GM21723 (cell line): ENCODE measurements at regions not wholly inside any gene's neighbourhood (a gene's known extent, or its start where the extent isn't known, plus 50 kb on each side); places are given as distances from the start of the nearest gene placed in this dataset.

Experiments
- ATAC-seq: cut with Tn5 transposase; IDR thresholded peaks from one replicate; pipeline ENCODE4 v1.9.1; 2021; ENCODE audit warnings: mild to moderate bottlenecking, moderate library complexity; ENCODE audit not compliant: unreplicated experiment

DNA sequence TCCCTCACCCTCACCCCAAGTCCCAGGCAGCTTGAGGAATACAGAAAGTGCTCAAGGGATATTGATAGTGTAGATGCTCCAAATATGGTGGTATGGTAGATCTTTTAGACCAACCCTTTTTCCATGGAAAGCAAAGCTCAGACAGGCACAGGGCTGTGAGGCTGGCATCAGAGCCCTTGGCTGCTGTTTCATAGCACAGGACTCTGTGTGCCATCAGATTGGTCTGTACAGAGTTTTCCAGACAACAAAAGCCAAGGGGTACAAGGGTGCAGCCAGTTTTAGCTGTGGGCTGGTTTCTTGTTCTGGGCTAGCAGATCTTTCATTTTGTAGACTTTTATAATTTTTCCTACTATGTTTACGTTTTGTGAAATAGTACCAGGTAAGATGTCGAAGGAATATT is 296.9 kb upstream of the TNP1 start:
- no peak for ATAC-seq

GRCh38 chr2:217154923-217155322 is 295.1 kb upstream of the TNP1 start:
- ATAC-seq: no peak

GRCh38 chr2:217153510-217153909 is 293.6 kb upstream of the TNP1 start:
- no peak for ATAC-seq

GRCh38 chr2:217152831-217153230 is 293.0 kb upstream of the TNP1 start:
- no peak for ATAC-seq

- ATAC-seq: no peak
These were observed 291.8 kb upstream of the TNP1 start for GRCh38 chr2:217151509-217152206.

- ATAC-seq: no peak
These were observed 290.4 kb upstream of the TNP1 start for GRCh38 chr2:217150236-217150635.

DNA sequence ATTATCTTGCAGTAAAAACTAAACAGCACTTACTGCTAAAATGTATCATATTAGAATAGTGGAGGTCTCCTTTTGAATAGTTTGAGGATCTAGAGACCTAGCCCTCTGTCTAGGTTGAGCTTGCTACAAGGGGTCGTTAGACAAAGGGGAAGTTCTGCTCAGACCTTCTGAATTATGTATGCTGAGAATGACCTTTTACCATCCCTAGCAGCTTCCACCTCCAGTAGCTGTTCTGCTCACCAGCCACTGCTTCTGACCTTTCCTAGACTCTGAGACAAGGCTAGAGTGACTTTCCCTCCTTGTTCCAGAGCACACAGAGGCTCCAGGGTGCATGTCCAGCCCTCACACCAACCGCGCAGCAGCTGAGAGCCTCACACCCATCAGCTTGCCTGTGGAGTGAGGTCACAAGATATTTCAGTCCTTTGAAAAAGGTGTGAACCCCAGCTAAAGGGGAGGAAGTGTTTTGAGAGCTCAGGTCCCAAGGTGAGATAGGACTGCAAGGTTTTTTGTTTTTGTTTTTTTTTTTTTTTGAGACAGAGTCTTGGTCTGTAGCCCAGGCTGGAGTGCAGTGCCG is 289.3 kb upstream of the TNP1 start:
- no peak for ATAC-seq

DNA sequence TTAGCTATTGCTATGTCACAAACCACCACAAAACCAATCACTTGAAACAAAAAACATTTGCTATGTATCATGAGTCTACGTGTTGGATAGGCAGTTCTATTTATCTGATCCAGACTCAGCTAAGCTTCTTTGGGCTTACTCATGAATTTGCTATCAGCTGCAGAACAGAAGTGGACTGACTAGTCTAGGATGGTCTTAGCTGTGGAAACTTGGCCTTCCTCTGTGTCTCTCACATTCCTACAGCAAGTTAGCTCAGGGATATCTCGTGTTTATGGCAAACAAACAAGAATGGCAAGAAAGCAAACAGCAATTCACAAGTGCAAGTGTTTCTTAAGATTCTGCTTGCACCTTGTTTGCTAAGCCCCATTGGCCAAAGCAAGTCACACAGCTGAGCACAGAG is 288.0 kb upstream of the TNP1 start:
- ATAC-seq: no peak

GRCh38 chr2:217146956-217147355 is 287.1 kb upstream of the TNP1 start:
- no peak for ATAC-seq

DNA sequence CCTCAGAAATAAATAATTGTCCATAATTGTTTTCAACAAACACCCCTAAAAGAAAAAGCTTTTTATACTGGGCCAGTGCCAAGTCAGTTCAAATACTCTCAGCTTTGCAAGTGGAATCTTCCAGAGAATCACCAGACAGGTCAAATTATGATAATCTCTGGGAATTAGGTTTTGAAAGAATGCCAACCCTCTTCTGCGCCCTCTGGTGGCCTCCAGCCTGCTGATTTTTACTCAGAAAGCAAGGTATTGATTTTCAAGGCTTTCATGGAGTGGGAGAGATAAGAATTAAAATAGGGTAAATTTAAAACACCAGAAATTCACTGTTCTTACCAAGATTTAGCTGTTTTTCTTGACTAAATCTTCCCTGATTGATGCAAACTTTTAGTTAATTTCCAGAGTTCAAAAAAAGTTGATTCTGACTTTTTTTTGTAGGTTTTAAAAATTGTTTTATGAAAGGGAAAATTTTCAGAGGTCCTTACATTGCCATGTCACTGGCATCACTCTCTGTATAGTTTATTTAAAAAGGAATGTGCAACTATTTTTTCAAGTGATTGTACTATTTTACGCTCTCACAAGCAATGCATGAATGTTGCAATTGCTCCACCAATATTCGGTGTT is 282.9 kb upstream of the TNP1 start:
- no peak for ATAC-seq

DNA sequence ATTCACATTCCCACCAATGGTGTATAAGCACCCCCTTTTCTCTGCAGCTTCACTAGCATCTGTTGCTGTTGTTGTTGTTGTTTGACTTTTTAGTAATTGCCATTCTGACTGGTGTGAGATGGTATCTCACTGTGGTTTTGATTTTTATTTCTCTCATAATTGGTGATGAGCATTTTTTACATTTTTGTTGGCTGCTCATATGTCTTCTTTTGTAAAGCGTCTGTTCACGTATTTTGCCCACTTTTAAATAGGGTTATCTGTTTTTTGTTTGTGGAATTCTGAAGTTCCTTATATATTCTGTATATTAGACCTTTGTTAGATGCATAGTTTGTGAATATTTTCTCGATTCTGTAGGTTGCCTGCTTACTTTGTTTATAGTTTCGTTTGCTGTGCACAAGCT is 278.4 kb upstream of the TNP1 start:
- ATAC-seq: no peak

DNA sequence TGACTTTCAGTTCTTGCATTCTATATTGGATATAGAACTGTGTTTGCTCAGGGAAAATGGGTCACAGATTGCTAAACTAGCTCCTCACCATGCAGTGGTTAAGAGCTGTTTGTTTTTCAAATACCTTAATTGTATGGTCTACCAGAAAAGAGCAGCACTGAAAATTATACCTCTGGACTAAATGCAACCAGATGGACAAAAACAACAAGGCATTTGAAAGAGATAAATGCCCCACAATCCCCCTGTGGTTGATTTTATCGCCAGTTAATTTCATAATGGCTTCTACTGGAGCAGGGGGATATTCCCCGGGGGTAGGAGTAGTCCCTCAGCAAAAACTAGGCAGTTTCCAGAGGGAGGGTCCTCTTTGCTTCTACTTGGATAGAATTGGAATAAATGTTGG is 267.9 kb upstream of the TNP1 start:
- no peak for ATAC-seq

DNA sequence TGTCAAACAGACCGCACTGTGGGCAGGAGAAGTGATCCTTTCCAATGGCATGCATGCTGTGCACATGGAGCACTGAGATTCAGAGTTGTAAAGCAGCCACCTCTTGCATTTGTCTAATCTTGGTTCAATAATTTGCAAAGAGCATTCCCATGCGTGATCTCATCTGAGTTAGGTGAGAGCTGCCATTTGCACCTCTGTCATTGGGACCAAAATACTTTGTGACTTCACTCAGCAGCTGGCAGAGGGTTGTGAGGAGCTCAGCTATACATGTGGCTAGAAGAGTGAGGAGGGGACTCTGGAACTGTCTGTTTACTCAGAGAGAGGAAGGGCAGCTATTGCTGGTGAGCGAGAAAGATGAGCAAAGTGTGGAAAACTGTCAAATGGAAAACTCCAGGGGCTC is 265.1 kb upstream of the TNP1 start:
- no peak for ATAC-seq

- ATAC-seq: no peak
These were observed 264.2 kb upstream of the TNP1 start for GRCh38 chr2:217124050-217124449.

GRCh38 chr2:217121565-217121964 is 261.7 kb upstream of the TNP1 start:
- ATAC-seq: no peak

GRCh38 chr2:217120429-217120828 is 260.6 kb upstream of the TNP1 start:
- no peak for ATAC-seq

- no peak for ATAC-seq
These were observed 258.9 kb upstream of the TNP1 start for GRCh38 chr2:217118559-217119284.

DNA sequence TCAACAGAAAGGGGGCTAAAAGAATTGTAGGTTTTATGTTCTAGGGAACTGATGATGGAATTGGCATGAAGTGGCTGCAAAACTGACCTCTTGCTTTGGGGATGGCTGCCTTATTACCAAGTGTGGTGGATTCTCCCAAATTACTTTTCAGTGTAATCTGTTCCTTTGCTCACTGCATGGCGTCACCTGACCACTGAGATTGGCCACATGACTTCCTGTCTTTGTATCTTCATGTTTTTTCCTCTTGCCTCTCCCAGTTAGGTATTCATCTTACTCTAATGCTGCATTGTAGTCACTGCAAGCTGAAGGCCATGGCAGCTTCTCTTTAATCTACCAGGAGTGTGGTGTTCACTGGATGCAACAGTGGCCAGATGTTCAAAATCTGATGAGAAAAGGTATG is 257.7 kb upstream of the TNP1 start:
- ATAC-seq: no peak

DNA sequence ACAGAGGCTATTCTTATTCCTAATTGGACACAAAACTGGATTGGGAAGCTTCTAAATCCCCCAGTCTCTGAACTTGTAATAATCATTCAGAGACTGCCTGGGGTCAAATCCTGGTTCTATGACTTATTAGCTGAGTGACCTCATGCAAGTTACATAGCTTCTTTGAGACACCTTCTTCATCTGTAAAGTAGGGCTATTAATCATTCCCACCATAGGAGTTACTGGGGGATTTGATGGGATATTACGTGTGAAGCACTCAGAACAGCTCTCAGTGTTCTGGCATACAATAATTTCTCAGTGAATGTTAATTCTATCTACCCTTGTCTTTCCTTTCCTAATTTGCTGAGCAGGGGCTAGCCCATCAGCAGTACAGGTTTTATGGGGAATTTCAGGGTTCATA is 256.7 kb upstream of the TNP1 start:
- ATAC-seq: no peak

- ATAC-seq: no peak
These were observed 254.3 kb upstream of the TNP1 start for GRCh38 chr2:217114117-217114516.

GRCh38 chr2:217113491-217113890 is 253.6 kb upstream of the TNP1 start:
- no peak for ATAC-seq

DNA sequence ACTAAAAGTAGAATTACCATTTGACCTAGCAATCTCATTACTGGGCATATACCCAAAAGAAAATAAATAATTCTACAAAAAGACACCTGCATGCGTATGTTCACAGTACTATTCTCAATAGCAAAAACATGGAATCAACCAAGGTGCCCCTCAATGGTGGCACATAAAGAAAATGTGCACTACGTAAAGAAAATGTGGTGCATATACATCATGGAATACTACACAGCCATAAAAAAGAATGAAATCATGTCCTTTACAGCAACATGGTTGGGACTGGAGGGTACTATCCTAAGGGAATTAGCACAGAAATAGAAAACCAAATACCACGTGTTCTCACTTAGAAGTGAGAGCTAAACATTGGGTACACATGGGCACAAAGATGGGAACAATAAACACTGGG is 250.7 kb upstream of the TNP1 start:
- no peak for ATAC-seq
